K562 (cell line): ENCODE measurements at regions not wholly inside any gene's neighbourhood (a gene's known extent, or its start where the extent isn't known, plus 50 kb on each side); places are given as distances from the start of the nearest gene placed in this dataset.

ENCODE experiments used
- CHD1 ChIP-seq: fragments of 200-600 bp; sonication (generic); IDR thresholded peaks from one replicate; pipeline ENCODE4 v1.6.1; 2012; ENCODE audit warnings: mild to moderate bottlenecking, moderate library complexity, low read length, inconsistent platforms
- NFYB ChIP-seq: IDR thresholded peaks from 2 replicates; pipeline ENCODE4 v1.6.1; 2011; ENCODE audit warnings: mild to moderate bottlenecking, moderate library complexity; ENCODE audit not compliant: insufficient read length; ENCODE audit errors: extremely low read depth
- PBX2 ChIP-seq, 2 experiments: IDR thresholded peaks in 1 of 2; conservative IDR thresholded peaks in 1 of 2; 2 replicates each; pipeline ENCODE4 v1.6.1; 2016; ENCODE audit warnings: low read depth in 2 of 2, mild to moderate bottlenecking in 1 of 2, missing compliant biosample characterization in 1 of 2, missing genetic modification characterization in 1 of 2, moderate library complexity in 1 of 2
- RFX5 ChIP-seq: IDR thresholded peaks from 2 replicates; pipeline ENCODE4 v1.6.1; 2011; ENCODE audit warnings: low read depth, mild to moderate bottlenecking, improper control_type of control experiment, low read length
- ZNF274 ChIP-seq: IDR thresholded peaks from 2 replicates; pipeline ENCODE4 v1.6.1; 2011; ENCODE audit warnings: low read depth, mild to moderate bottlenecking, low read length, moderate library complexity, borderline replicate concordance
- ZNF707 ChIP-seq: fragments of 250-450 bp; sonication (Bioruptor Pico); conservative IDR thresholded peaks from 2 replicates; pipeline ENCODE4 v1.8.0; 2022; ENCODE audit warnings: inconsistent platforms, mild to moderate bottlenecking, moderate library complexity
- TF ChIP-seq, protein P1 (sequence below): sonication (generic); formaldehyde crosslinking; IDR thresholded peaks from 2 replicates; pipeline ENCODE4 v1.8.0; 2023; ENCODE audit warnings: mild to moderate bottlenecking, missing genetic modification reagents
- TF ChIP-seq, protein P2 (sequence below): fragments of 250-450 bp; sonication (Bioruptor Pico); IDR thresholded peaks from 2 replicates; pipeline ENCODE4 v1.9.0; 2021; ENCODE audit warnings: mild to moderate bottlenecking, inconsistent platforms

- TF ChIP-seq CHD1 (no peak), ZNF274 (no peak), PBX2 (CRISPR knock-in tag; IDR thresholded peaks at IDR 0.05; ENCODE audit: low read depth) (no peak), PBX2 (tag; conservative IDR thresholded peaks at IDR 0.05; ENCODE audit: low read depth) (no peak), RFX5 (no peak), ZNF707 (CRISPR knock-in tag) (no peak), NFYB (no peak)
- TF ChIP-seq, protein P1, sequence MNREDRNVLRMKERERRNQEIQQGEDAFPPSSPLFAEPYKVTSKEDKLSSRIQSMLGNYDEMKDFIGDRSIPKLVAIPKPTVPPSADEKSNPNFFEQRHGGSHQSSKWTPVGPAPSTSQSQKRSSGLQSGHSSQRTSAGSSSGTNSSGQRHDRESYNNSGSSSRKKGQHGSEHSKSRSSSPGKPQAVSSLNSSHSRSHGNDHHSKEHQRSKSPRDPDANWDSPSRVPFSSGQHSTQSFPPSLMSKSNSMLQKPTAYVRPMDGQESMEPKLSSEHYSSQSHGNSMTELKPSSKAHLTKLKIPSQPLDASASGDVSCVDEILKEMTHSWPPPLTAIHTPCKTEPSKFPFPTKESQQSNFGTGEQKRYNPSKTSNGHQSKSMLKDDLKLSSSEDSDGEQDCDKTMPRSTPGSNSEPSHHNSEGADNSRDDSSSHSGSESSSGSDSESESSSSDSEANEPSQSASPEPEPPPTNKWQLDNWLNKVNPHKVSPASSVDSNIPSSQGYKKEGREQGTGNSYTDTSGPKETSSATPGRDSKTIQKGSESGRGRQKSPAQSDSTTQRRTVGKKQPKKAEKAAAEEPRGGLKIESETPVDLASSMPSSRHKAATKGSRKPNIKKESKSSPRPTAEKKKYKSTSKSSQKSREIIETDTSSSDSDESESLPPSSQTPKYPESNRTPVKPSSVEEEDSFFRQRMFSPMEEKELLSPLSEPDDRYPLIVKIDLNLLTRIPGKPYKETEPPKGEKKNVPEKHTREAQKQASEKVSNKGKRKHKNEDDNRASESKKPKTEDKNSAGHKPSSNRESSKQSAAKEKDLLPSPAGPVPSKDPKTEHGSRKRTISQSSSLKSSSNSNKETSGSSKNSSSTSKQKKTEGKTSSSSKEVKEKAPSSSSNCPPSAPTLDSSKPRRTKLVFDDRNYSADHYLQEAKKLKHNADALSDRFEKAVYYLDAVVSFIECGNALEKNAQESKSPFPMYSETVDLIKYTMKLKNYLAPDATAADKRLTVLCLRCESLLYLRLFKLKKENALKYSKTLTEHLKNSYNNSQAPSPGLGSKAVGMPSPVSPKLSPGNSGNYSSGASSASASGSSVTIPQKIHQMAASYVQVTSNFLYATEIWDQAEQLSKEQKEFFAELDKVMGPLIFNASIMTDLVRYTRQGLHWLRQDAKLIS (CRISPR knock-in tag) = no peak
- TF ChIP-seq, protein P2, sequence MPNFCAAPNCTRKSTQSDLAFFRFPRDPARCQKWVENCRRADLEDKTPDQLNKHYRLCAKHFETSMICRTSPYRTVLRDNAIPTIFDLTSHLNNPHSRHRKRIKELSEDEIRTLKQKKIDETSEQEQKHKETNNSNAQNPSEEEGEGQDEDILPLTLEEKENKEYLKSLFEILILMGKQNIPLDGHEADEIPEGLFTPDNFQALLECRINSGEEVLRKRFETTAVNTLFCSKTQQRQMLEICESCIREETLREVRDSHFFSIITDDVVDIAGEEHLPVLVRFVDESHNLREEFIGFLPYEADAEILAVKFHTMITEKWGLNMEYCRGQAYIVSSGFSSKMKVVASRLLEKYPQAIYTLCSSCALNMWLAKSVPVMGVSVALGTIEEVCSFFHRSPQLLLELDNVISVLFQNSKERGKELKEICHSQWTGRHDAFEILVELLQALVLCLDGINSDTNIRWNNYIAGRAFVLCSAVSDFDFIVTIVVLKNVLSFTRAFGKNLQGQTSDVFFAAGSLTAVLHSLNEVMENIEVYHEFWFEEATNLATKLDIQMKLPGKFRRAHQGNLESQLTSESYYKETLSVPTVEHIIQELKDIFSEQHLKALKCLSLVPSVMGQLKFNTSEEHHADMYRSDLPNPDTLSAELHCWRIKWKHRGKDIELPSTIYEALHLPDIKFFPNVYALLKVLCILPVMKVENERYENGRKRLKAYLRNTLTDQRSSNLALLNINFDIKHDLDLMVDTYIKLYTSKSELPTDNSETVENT = no peak
Measured at GRCh38 chr5:4758550-4758949, 381.6 kb upstream of the ADAMTS16 start.
